ENCODE measurements at regions not wholly inside any gene's neighbourhood (a gene's known extent, or its start where the extent isn't known, plus 50 kb on each side); places are given as distances from the start of the nearest gene placed in this dataset.

DNA sequence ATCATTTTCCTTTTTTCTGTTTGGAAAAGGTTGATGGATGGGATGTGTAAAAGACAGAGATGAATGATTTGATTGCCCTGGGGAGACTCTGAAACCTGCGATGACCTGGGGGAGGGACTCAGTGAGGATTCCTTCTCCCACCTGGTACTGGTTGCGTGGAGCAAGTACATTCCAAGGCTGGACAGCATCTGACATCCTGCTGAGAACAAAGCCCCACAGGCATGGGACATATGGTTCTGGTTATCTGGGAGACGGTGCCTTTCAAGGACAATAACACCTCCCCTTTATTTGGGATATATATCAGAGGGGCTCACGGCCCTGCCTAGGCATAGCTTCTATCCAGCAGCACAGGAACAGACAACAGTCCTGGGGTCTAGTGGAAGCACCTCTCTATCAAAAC is 527.8 kb downstream of the METTL15 start:
- DNase-seq (ENCODE audit: insufficient read length, low spot score): no peak
- no peak for TF ChIP-seq SPI1 (IDR thresholded peaks at IDR 0.05; ENCODE audit: low read depth, low read length)
- no peak for TF ChIP-seq PAX5 (IDR thresholded peaks at IDR 0.05; ENCODE audit: insufficient read depth, low read length, severe bottlenecking)
- TF ChIP-seq POLR2A (IDR thresholded peaks at IDR 0.05; ENCODE audit: low read depth, low read length): no peak
- no peak for TF ChIP-seq POU2F2 (IDR thresholded peaks at IDR 0.05; ENCODE audit: low read depth, low read length)
- no peak for TF ChIP-seq POLR2AphosphoS5 (IDR thresholded peaks at IDR 0.05; ENCODE audit: low read depth, low read length)
- FAIRE-seq: no peak

DNA sequence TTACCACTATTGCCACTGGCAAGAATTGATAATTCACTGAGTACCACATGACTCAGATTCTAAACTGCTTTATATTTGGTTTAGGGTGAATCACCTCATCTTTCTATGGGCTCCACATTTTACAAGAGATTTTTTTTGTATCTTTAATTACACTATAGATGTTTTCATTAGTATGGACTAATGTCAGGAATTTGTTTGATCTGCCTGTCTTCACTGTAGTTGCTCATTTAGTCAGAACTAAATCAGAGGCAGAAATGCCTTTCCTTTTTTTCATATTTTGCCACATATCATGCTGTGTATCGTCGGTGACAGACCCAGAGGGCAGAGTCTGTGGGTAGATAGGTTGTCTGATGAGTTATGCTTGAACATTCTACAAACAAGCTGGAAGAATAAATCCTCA is 524.1 kb downstream of the METTL15 start:
- DNase-seq (ENCODE audit: insufficient read length, low spot score) (no peak), FAIRE-seq (no peak)
- TF ChIP-seq PAX5 (IDR thresholded peaks at IDR 0.05; ENCODE audit: insufficient read depth, low read length, severe bottlenecking) (no peak), POLR2AphosphoS5 (IDR thresholded peaks at IDR 0.05; ENCODE audit: low read depth, low read length) (no peak), TAF1 (IDR thresholded peaks at IDR 0.05; ENCODE audit: low read depth, low read length) (no peak), POLR2A (IDR thresholded peaks at IDR 0.05; ENCODE audit: low read depth, low read length) (no peak), POU2F2 (IDR thresholded peaks at IDR 0.05; ENCODE audit: low read depth, low read length) (no peak), SPI1 (IDR thresholded peaks at IDR 0.05; ENCODE audit: low read depth, low read length) (no peak)

DNA sequence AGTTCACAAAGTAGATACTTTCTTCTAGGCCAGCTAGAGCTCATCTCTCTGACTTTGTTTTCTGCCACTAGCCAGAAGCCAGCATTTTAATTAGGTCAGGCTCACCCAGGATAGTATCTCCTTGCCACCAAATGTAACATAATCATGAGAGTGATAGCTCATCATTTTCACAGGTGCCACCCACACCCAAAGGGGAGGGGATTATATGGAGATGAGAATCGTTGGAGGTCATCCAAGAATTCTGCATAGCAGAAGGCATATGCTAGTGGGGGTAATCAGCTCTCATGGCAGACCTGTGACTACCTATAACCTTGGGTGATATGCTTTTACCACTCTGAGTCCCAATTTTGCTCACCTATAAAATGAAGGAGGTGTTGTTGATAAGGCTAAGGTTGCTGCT is 523.0 kb downstream of the METTL15 start:
- TF ChIP-seq POLR2A (IDR thresholded peaks at IDR 0.05; ENCODE audit: low read depth, low read length) (no peak), POU2F2 (IDR thresholded peaks at IDR 0.05; ENCODE audit: low read depth, low read length) (no peak), SPI1 (IDR thresholded peaks at IDR 0.05; ENCODE audit: low read depth, low read length) (no peak), POLR2AphosphoS5 (IDR thresholded peaks at IDR 0.05; ENCODE audit: low read depth, low read length) (no peak), PAX5 (IDR thresholded peaks at IDR 0.05; ENCODE audit: insufficient read depth, low read length, severe bottlenecking) (no peak), TAF1 (IDR thresholded peaks at IDR 0.05; ENCODE audit: low read depth, low read length) (no peak)
- DNase-seq (ENCODE audit: insufficient read length, low spot score): no peak
- no peak for FAIRE-seq

DNA sequence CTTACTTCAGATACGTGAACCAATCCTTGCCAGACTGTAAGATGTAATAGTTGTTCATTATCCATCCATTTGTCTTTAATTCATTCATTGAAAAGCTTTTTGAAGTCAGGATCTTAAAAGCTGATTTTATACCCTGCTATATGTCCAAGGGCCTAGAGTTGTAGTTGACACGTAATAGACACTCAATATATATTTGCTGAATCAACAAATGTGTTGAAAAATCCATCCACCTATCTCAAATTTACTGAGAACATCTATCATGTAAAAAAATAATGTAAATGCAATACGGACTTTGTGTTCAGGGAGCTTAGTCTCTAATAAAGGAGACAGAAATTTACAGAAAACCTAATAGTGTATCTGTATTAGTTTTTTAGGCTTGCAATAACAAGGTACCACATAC is 521.0 kb downstream of the METTL15 start:
- FAIRE-seq (no peak), DNase-seq (ENCODE audit: insufficient read length, low spot score) (no peak)
- TF ChIP-seq TAF1 (IDR thresholded peaks at IDR 0.05; ENCODE audit: low read depth, low read length) (no peak), POLR2AphosphoS5 (IDR thresholded peaks at IDR 0.05; ENCODE audit: low read depth, low read length) (no peak), POU2F2 (IDR thresholded peaks at IDR 0.05; ENCODE audit: low read depth, low read length) (no peak), PAX5 (IDR thresholded peaks at IDR 0.05; ENCODE audit: insufficient read depth, low read length, severe bottlenecking) (no peak), POLR2A (IDR thresholded peaks at IDR 0.05; ENCODE audit: low read depth, low read length) (no peak), SPI1 (IDR thresholded peaks at IDR 0.05; ENCODE audit: low read depth, low read length) (no peak)

DNA sequence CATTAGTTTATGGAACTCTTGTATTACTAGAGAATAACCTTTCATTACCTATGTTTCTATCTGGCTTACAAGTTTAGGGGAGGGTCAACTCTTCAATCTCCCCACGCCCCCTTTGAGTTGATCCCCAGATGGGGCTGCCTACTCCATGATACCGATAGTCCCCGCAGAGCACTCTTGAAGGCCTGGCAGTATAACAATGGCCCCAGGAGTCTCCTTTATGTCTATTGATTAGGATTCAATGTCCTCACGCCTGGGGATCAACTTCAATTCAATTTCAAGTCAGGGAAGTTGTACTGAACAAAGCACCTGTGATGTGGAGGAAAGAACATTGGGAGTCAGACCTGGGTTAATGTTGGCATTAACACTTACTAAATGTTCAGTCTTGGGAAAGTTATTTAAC is 520.2 kb downstream of the METTL15 start:
- FAIRE-seq (no peak), DNase-seq (ENCODE audit: insufficient read length, low spot score) (no peak)
- TF ChIP-seq POU2F2 (IDR thresholded peaks at IDR 0.05; ENCODE audit: low read depth, low read length): no peak
- no peak for TF ChIP-seq POLR2AphosphoS5 (IDR thresholded peaks at IDR 0.05; ENCODE audit: low read depth, low read length)
- no peak for TF ChIP-seq TAF1 (IDR thresholded peaks at IDR 0.05; ENCODE audit: low read depth, low read length)
- no peak for TF ChIP-seq SPI1 (IDR thresholded peaks at IDR 0.05; ENCODE audit: low read depth, low read length)
- TF ChIP-seq PAX5 (IDR thresholded peaks at IDR 0.05; ENCODE audit: insufficient read depth, low read length, severe bottlenecking): no peak
- no peak for TF ChIP-seq POLR2A (IDR thresholded peaks at IDR 0.05; ENCODE audit: low read depth, low read length)

DNA sequence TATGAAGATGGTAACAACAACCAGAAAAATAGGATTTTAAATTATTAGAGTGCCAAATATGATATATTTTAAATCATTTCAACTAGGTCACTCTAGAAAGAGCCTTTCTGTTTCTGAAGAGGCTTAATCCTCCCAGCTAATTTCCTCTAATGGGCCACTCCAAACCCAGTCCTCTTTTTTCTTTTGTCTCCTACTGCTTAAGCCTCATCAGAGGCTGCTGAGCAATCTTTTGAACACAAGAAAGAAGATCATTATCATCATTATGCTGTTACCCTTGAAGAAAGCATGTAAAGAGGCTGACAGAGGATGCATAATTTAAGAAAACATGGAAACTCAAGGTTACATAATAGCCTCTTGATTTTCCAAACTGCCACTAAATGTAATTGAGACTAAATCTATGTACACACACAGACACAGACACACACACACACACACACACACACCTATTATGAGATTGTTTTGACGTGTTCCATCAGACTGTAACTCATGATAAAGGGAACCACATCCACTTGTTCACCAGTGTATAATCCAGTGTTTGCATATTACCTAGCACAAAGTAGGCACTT is 519.6 kb downstream of the METTL15 start:
- no peak for FAIRE-seq
- no peak for DNase-seq (ENCODE audit: insufficient read length, low spot score)
- TF ChIP-seq POU2F2 (IDR thresholded peaks at IDR 0.05; ENCODE audit: low read depth, low read length) (no peak), POLR2AphosphoS5 (IDR thresholded peaks at IDR 0.05; ENCODE audit: low read depth, low read length) (no peak), TAF1 (IDR thresholded peaks at IDR 0.05; ENCODE audit: low read depth, low read length) (no peak), SPI1 (IDR thresholded peaks at IDR 0.05; ENCODE audit: low read depth, low read length) (no peak), PAX5 (IDR thresholded peaks at IDR 0.05; ENCODE audit: insufficient read depth, low read length, severe bottlenecking) (no peak), POLR2A (IDR thresholded peaks at IDR 0.05; ENCODE audit: low read depth, low read length) (no peak)

DNA sequence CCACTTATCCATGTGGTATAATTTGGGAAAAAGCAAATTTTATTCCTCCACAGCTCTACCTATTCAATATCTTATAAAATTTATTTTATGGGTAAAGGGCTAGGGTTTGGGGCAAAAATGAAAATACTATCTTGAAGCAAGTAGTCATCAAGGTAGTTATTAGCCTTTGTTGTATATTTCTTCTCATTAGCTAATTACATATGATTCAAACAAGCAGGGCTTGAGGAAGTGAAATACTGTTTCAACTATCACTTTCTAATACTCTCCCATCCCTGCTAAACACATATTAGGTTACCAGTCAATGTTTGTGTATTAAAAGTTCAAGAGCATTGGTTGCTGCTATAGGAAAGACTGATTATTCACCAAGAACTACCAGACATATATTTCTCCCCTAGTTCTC is 517.3 kb downstream of the METTL15 start:
- TF ChIP-seq PAX5 (IDR thresholded peaks at IDR 0.05; ENCODE audit: insufficient read depth, low read length, severe bottlenecking): no peak
- TF ChIP-seq POU2F2 (IDR thresholded peaks at IDR 0.05; ENCODE audit: low read depth, low read length): no peak
- no peak for TF ChIP-seq POLR2AphosphoS5 (IDR thresholded peaks at IDR 0.05; ENCODE audit: low read depth, low read length)
- TF ChIP-seq POLR2A (IDR thresholded peaks at IDR 0.05; ENCODE audit: low read depth, low read length): no peak
- no peak for TF ChIP-seq TAF1 (IDR thresholded peaks at IDR 0.05; ENCODE audit: low read depth, low read length)
- TF ChIP-seq SPI1 (IDR thresholded peaks at IDR 0.05; ENCODE audit: low read depth, low read length): no peak
- FAIRE-seq (no peak), DNase-seq (ENCODE audit: insufficient read length, low spot score) (no peak)

DNA sequence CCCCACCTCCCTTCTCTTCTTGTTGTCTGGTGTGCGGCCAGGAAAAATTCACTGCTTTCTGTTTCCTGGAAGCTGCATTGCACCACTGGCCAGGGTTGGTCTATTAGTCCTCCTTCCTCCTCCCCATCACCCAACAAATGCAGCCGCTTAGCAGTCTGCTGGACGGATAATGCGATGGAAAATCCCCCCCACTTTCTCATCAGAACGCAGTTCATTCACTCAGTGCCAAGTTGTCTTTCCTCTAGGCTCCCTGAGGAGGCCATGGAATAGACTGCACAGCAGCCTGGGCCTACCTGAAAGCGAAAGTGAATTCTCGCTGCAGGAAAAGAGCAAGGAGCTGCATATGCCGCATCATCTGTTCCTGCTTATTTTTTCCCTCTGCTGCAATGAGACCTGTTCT is 513.6 kb downstream of the METTL15 start:
- DNase-seq (ENCODE audit: insufficient read length, low spot score): no peak
- no peak for TF ChIP-seq SPI1 (IDR thresholded peaks at IDR 0.05; ENCODE audit: low read depth, low read length)
- no peak for TF ChIP-seq PAX5 (IDR thresholded peaks at IDR 0.05; ENCODE audit: insufficient read depth, low read length, severe bottlenecking)
- no peak for TF ChIP-seq TAF1 (IDR thresholded peaks at IDR 0.05; ENCODE audit: low read depth, low read length)
- no peak for TF ChIP-seq POLR2AphosphoS5 (IDR thresholded peaks at IDR 0.05; ENCODE audit: low read depth, low read length)
- no peak for TF ChIP-seq POLR2A (IDR thresholded peaks at IDR 0.05; ENCODE audit: low read depth, low read length)
- no peak for TF ChIP-seq POU2F2 (IDR thresholded peaks at IDR 0.05; ENCODE audit: low read depth, low read length)
- no peak for FAIRE-seq

DNA sequence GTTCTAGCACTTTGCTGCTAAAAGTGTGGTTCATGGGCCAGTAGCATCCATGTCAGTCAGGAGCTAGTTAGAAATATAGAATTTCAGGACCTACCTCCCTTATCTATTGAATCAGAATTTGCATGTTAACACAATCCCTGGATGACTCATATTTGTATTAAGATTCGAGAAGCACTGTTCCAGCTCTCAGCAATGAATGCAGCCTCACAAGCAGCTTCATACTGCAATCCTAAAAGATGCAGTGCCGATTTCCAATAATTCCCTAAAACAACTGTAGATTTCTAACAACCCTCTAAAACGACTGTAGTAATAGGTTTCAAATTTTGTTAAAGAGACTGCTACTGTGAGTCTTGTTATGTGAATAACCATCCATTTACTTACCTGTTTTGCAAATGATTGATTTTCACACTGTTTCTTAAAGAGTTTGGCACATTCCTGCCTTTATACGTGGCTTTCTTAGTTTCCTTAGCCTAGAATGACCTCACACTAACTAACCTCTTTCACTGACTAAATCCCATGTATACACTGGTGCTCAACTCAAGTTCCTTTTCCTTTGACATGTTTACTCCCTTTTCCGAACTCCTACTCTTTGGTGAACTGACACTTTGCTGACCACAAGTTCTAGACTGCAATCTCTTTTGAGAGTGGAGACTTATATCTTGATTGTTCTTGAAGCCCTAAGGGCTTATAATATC is 511.8 kb downstream of the METTL15 start:
- FAIRE-seq (no peak), DNase-seq (ENCODE audit: insufficient read length, low spot score) (no peak)
- TF ChIP-seq POLR2AphosphoS5 (IDR thresholded peaks at IDR 0.05; ENCODE audit: low read depth, low read length): no peak
- no peak for TF ChIP-seq POLR2A (IDR thresholded peaks at IDR 0.05; ENCODE audit: low read depth, low read length)
- TF ChIP-seq SPI1 (IDR thresholded peaks at IDR 0.05; ENCODE audit: low read depth, low read length): no peak
- TF ChIP-seq POU2F2 (IDR thresholded peaks at IDR 0.05; ENCODE audit: low read depth, low read length): no peak
- TF ChIP-seq TAF1 (IDR thresholded peaks at IDR 0.05; ENCODE audit: low read depth, low read length): no peak
- no peak for TF ChIP-seq PAX5 (IDR thresholded peaks at IDR 0.05; ENCODE audit: insufficient read depth, low read length, severe bottlenecking)
